Stomach (tissue), 8 donors: ENCODE measurements at regions not wholly inside any gene's neighbourhood (a gene's known extent, or its start where the extent isn't known, plus 50 kb on each side); places are given as distances from the start of the nearest gene placed in this dataset.
A peak's percentile ranks its signal among the peaks of the same experiment; 100 is the strongest.
"Not testable (repeated sequence)": the region's sequence is repeated elsewhere in the genome, so short reads cannot be mapped to it uniquely, and the experiment has no call there.

Experiments used
- DNase-seq, 2 donors: peaks; one replicate each; pipeline versions ENCODE4 v3.0.0 to v3.0.0-alpha.2; 2013 to 2019
- H3K27ac ChIP-seq, 5 donors: fragments of 200-600 bp in 4 of 5; sonication (generic) in 4 of 5; one replicate each; pipeline ENCODE4 v1.5.1; 2013 to 2019; ENCODE audit warnings: mild to moderate bottlenecking in 1 of 5, moderate library complexity in 1 of 5
- H3K27me3 ChIP-seq, 3 donors: fragments of 200-600 bp; sonication (generic); one replicate each; pipeline ENCODE4 v1.5.1; 2017 to 2019; ENCODE audit warnings: mixed run types in 1 of 3
- H3K36me3 ChIP-seq, 4 donors: fragments of 200-600 bp; sonication (generic); 1 replicate in 3 of 4; 2 replicates in 1 of 4; pipeline ENCODE4 v1.5.1; 2016 to 2019
- H3K4me1 ChIP-seq, 4 donors: fragments of 200-600 bp; sonication (generic); one replicate each; pipeline ENCODE4 v1.5.1; 2016 to 2019
- H3K4me3 ChIP-seq, 4 donors: fragments of 200-600 bp; sonication (generic) in 3 of 4; one replicate each; pipeline ENCODE4 v1.5.1; 2016 to 2019; ENCODE audit warnings: mild to moderate bottlenecking in 1 of 4
- H3K9me3 ChIP-seq, 4 donors: fragments of 200-600 bp; sonication (generic); one replicate each; pipeline ENCODE4 v1.5.1; 2016 to 2019
- EP300 ChIP-seq: sonication (generic); formaldehyde crosslinking; IDR thresholded peaks from one replicate; pipeline ENCODE4 v1.6.1; 2017; ENCODE audit warnings: antibody characterized with exemption
- POLR2A ChIP-seq, 4 donors: fragments of 450-650 bp; IDR thresholded peaks; one replicate each; pipeline ENCODE4 v1.6.1; 2016; ENCODE audit warnings: antibody characterized with exemption in 4 of 4, control low read depth in 2 of 4, mild to moderate bottlenecking in 1 of 4, moderate library complexity in 1 of 4
- POLR2AphosphoS5 ChIP-seq, 3 donors: sonication (generic); formaldehyde crosslinking; IDR thresholded peaks; one replicate each; pipeline ENCODE4 v1.6.1; 2016; ENCODE audit warnings: antibody characterized with exemption in 3 of 3
- WGBS, 5 donors: extraction: QIAGEN DNeasy Blood & Tissue Kit in 3 of 5; methylation state at CpG; one replicate each; pipeline versions ENCODE4 v1.1.5 to v1.1.7; 2013 to 2018; 5-methylcytosine and 5-hydroxymethylcytosine counted together
- intact Hi-C: fragments of 100-400 bp; cut with DNase I; formaldehyde crosslinking; loops from one replicate; pipeline ENCODE4 v1.15.1; 2023; ENCODE audit warnings: low total_unique reads
- TF ChIP-seq, protein P1 (sequence below), 7 experiments: fragments of 450-650 bp in 4 of 7; fragments of 200-600 bp in 3 of 7; sonication (generic) in 3 of 7; IDR thresholded peaks; one replicate each; pipeline ENCODE4 v1.5.1; 2016 to 2019; ENCODE audit warnings: antibody characterized with exemption in 7 of 7, control low read depth in 2 of 7, mild to moderate bottlenecking in 1 of 7
- donor health status: healthy with polysubstance abuse.
- donor health status: Bipolar disorder and iron deficiency.
- donor health status: healthy.

DNA sequence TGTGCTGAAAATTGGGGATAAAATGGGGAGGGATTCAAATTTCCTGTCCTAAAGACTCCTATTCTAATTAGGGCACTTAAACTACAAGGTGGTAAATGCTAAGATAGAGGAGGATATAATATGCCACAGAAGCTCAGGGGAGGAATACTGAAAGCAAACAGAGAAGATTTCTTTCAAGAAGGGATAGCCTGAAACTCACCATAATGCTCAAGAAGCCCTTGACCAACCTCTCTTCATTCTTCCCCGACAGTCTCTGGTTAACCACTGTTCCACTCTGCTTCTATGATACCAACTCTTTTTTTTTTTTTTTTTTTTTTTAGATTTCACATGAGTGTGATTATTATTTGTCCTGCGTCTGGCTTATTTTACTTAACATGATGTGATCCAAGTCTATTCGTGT, 398.2 kb upstream of the FRG2C start:
- Histone ChIP-seq H3K36me3 (no peaks in the 10 kb centered on the region), H3K4me3 (no peak overlapping the region), H3K27me3 (no peaks in the 10 kb centered on the region), H3K9me3 (no peaks in the 10 kb centered on the region), H3K4me1 (no peaks in the 10 kb centered on the region), H3K27ac (no peak overlapping the region)
- intact Hi-C loops: no loop called here
- TF ChIP-seq EP300: no peak
- no peak for TF ChIP-seq POLR2AphosphoS5 (IDR thresholded peaks at IDR 0.05)
- TF ChIP-seq, protein P1, sequence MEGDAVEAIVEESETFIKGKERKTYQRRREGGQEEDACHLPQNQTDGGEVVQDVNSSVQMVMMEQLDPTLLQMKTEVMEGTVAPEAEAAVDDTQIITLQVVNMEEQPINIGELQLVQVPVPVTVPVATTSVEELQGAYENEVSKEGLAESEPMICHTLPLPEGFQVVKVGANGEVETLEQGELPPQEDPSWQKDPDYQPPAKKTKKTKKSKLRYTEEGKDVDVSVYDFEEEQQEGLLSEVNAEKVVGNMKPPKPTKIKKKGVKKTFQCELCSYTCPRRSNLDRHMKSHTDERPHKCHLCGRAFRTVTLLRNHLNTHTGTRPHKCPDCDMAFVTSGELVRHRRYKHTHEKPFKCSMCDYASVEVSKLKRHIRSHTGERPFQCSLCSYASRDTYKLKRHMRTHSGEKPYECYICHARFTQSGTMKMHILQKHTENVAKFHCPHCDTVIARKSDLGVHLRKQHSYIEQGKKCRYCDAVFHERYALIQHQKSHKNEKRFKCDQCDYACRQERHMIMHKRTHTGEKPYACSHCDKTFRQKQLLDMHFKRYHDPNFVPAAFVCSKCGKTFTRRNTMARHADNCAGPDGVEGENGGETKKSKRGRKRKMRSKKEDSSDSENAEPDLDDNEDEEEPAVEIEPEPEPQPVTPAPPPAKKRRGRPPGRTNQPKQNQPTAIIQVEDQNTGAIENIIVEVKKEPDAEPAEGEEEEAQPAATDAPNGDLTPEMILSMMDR (IDR thresholded peaks at IDR 0.05): no peak
- TF ChIP-seq POLR2A (IDR thresholded peaks at IDR 0.05): no peak
- 55 to 78% (median 63%) methylated on average over 3 of the region's 3 CpGs for WGBS, 5 donors
- DNase-seq: no peak

DNA sequence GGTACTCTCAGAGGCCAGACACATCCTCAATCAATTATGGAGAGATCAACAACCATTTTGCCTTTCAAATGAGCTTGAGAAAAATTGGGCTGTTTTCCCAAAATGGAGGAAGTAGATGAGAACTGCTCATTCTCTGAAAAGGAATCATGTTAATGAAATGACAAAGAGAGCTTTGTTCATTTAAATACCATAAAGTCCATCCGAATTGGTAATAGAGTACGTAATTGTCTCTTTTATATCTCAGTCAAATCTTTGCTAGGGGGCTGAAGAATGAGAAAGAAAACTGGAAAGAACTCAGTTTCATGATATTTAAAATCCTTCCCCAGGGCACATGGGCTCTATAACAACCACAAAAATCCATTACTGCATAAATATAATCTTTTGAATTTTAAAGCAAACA, 395.6 kb upstream of the FRG2C start:
- DNase-seq, H3K4me3 ChIP-seq, intact Hi-C loops, H3K9me3 ChIP-seq, H3K27me3 ChIP-seq, H3K27ac ChIP-seq, H3K36me3 ChIP-seq, H3K4me1 ChIP-seq: not testable (repeated sequence)
- WGBS, 5 donors: 81 to 93% (median 92%) methylated on average over 2 of the region's 2 CpGs

DNA sequence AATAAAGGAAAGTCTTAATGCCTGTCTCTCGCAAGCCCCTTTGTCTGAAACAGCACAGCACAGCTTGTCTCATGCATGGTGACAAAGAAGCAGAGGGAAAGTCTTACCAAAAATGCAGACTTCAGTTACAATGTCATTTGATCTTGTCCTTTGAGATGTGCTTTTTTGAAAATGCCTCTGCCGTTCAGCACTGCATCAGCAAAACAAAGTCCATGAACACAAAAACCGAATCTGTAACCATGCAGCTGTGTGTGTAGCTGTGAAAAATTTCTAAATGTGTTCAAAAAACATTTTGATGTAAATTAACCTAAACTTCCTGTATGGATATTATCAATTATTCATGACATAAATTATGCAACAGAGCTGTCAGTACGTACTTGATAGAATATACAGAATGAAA, 391.9 kb upstream of the FRG2C start:
- H3K36me3 ChIP-seq, H3K4me1 ChIP-seq, H3K4me3 ChIP-seq, H3K27me3 ChIP-seq, H3K9me3 ChIP-seq, DNase-seq, H3K27ac ChIP-seq, intact Hi-C loops: not testable (repeated sequence)
- 58 to 71% (median 65%) methylated on average over 4 of the region's 4 CpGs for WGBS, 5 donors

DNA sequence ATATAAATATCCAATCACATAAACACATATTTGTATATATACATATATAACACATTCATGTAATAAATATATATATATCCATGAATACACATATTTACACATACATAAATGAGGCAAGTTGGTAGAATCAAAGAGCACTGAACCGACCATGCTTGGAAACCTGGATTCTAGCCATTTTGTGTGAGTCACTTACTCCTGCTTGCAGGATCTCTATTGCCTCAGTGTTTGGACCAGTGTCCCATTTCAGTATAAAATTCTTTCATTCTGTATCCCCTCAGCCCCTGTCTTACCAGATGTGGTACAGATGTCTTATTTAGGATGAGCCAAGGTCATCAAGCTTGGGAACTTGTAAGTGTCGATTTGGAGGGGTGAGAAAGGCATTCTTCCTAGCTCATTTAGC, 391.4 kb upstream of the FRG2C start:
- DNase-seq: peak in 1 of 2 donors; percentile 55
- Histone ChIP-seq H3K36me3 (no peaks in the 10 kb centered on the region), H3K4me3 (no peak overlapping the region), H3K27ac (no peak overlapping the region), H3K27me3 (no peaks in the 10 kb centered on the region), H3K4me1 (no peaks in the 10 kb centered on the region), H3K9me3 (no peaks in the 10 kb centered on the region)
- intact Hi-C loops: no loop called here
- TF ChIP-seq POLR2A (IDR thresholded peaks at IDR 0.05): no peak
- no peak for TF ChIP-seq EP300
- TF ChIP-seq, protein P1 (IDR thresholded peaks at IDR 0.05): no peak
- no peak for TF ChIP-seq POLR2AphosphoS5 (IDR thresholded peaks at IDR 0.05)
- 21 to 54% (median 39%) methylated on average over 2 of the region's 2 CpGs for WGBS, 5 donors

GRCh38 chr3:75285531-75286148, 378.5 kb upstream of the FRG2C start:
- WGBS, 5 donors: 58 to 68% (median 66%) methylated on average over 3 of the region's 3 CpGs
- DNase-seq, H3K27me3 ChIP-seq, H3K4me3 ChIP-seq, H3K27ac ChIP-seq, H3K36me3 ChIP-seq, intact Hi-C loops, H3K9me3 ChIP-seq, H3K4me1 ChIP-seq: not testable (repeated sequence)

DNA sequence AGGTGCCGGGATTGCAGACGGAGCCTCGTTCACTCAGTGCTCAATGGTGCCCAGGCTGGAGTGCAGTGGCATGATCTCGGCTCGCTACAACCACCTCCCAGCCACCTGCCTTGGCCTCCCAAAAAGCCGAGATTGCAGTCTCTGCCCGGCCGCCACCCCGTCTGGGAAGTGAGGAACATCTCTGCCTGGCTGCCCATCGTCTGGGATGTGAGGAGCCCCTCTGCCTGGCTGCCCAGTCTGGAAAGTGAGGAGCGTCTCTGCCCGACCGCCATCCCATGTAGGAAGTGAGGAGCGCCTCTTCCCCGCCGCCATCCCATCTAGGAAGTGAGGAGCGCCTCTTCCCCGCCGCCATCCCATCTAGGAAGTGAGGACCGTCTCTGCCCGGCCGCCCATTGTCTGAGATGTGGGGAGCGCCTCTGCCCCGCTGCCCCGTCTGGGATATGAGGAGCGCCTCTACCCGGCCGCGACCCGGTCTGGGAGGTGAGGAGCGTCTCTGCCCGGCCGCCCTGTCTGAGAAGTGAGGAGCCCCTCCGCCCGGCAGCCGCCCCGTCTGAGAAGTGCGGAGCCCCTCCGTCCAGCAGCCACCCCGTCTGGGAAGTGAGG, 375.1 kb upstream of the FRG2C start:
- DNase-seq, H3K27ac ChIP-seq, H3K36me3 ChIP-seq, H3K4me1 ChIP-seq, H3K9me3 ChIP-seq, intact Hi-C loops, H3K4me3 ChIP-seq, H3K27me3 ChIP-seq: not testable (repeated sequence)
- WGBS, 5 donors: 95 to 99% (median 96%) methylated on average over 24 to 37 of the region's 40 CpGs; no CpG with 5 or more reads in 1 of the 5 donors
